SK-N-SH (cell line): ENCODE measurements at regions not wholly inside any gene's neighbourhood (a gene's known extent, or its start where the extent isn't known, plus 50 kb on each side); places are given as distances from the start of the nearest gene placed in this dataset.
"Not testable (repeated sequence)": the region's sequence is repeated elsewhere in the genome, so short reads cannot be mapped to it uniquely, and the experiment has no call there.

Experiments
- CTCF ChIA-PET: fragments of 300-600, 350-600 bp; formaldehyde crosslinking; extraction: SDS; loops from one replicate; lab custom pipeline; 2021; lab: Yijun Ruan, JAX
- POLR2A ChIA-PET: fragments of 350-600 bp; sonication (Branson Sonifier 250); formaldehyde crosslinking; extraction: SDS; loops from one replicate; lab custom pipeline; 2020; ENCODE audit warnings: antibody characterized with exemption, inconsistent platforms; lab: Yijun Ruan, JAX
- DNase-seq: peaks from one replicate; pipeline ENCODE4 v3.0.0; 2012
- H2AFZ ChIP-seq: fragments of 200-600 bp; sonication (generic); 2 replicates; pipeline ENCODE4 v1.8.1; 2016; ENCODE audit warnings: antibody characterized with exemption, mild to moderate bottlenecking, low read depth
- H3F3A ChIP-seq: fragments of 200-600 bp; sonication (generic); replicated peaks from 2 replicates; pipeline ENCODE3; 2016; ENCODE audit warnings: antibody characterized with exemption, mild to moderate bottlenecking; ENCODE audit not compliant: insufficient read depth
- H3K27ac ChIP-seq, 2 experiments: fragments of 200-500 bp in 1 of 2; fragments of 200-600 bp in 1 of 2; sonication (Bioruptor generic) in 1 of 2; sonication (generic), shearing (Covaris generic) in 1 of 2; 2 replicates each; pipeline versions ENCODE4 v1.5.1 to v1.6.1; 2014 to 2016; ENCODE audit warnings: low read depth in 2 of 2, inconsistent platforms in 1 of 2, low read length in 1 of 2, mild to moderate bottlenecking in 1 of 2, mixed read lengths in 1 of 2
- H3K27me3 ChIP-seq: fragments of 200-600 bp; sonication (generic), shearing (Covaris generic); 2 replicates; pipeline ENCODE4 v1.6.1; 2016; ENCODE audit warnings: mixed run types; ENCODE audit not compliant: insufficient read depth
- H3K36me3 ChIP-seq, 2 experiments: fragments of 200-500 bp in 1 of 2; fragments of 200-600 bp in 1 of 2; sonication (Bioruptor generic) in 1 of 2; sonication (generic) in 1 of 2; replicated peaks in 1 of 2; 2 replicates each; pipeline versions ENCODE3 to v1.5.1; 2014 to 2016; ENCODE audit warnings: low read length in 1 of 2, mild to moderate bottlenecking in 1 of 2; ENCODE audit not compliant: insufficient read depth in 2 of 2, control insufficient read depth in 1 of 2
- H3K4me1 ChIP-seq, 2 experiments: fragments of 200-500 bp in 1 of 2; fragments of 200-600 bp in 1 of 2; sonication (Bioruptor generic) in 1 of 2; sonication (generic), shearing (Covaris generic) in 1 of 2; 2 replicates each; pipeline versions ENCODE4 v1.5.1 to v1.6.1; 2014 to 2016; ENCODE audit warnings: low read depth in 1 of 2, low read length in 1 of 2, mixed run types in 1 of 2; ENCODE audit not compliant: insufficient read depth in 2 of 2, control insufficient read depth in 1 of 2
- H3K4me2 ChIP-seq: fragments of 200-600 bp; sonication (generic), shearing (Covaris generic); 2 replicates; pipeline ENCODE4 v1.6.1; 2017; ENCODE audit warnings: mixed run types
- H3K4me3 ChIP-seq, 2 experiments: fragments of 200-500 bp in 1 of 2; fragments of 200-600 bp in 1 of 2; sonication (Bioruptor generic) in 1 of 2; sonication (generic), shearing (Covaris generic) in 1 of 2; 2 replicates each; pipeline versions ENCODE4 v1.5.1 to v1.8.1; 2014 to 2016; ENCODE audit warnings: low read depth in 2 of 2, inconsistent platforms in 1 of 2, low read length in 1 of 2, mild to moderate bottlenecking in 1 of 2, mixed read lengths in 1 of 2, moderate library complexity in 1 of 2
- H3K79me2 ChIP-seq: fragments of 200-600 bp; sonication (generic); 2 replicates; pipeline ENCODE4 v1.8.1; 2017; ENCODE audit warnings: mild to moderate bottlenecking; ENCODE audit not compliant: insufficient read depth
- H3K9ac ChIP-seq: fragments of 200-600 bp; sonication (generic); 2 replicates; pipeline ENCODE4 v1.6.1; 2017; ENCODE audit warnings: mixed run types
- H3K9me2 ChIP-seq: fragments of 200-600 bp; sonication (generic); 2 replicates; pipeline ENCODE4 v1.6.1; 2017; ENCODE audit warnings: mixed run types
- H3K9me3 ChIP-seq: fragments of 200-600 bp; sonication (generic); 2 replicates; pipeline ENCODE4 v1.6.1; 2017; ENCODE audit warnings: mixed run types, mild to moderate bottlenecking, moderate library complexity
- H4K20me1 ChIP-seq: fragments of 200-600 bp; sonication (generic); 2 replicates; pipeline ENCODE4 v1.6.1; 2017; ENCODE audit warnings: mild to moderate bottlenecking, mixed run types; ENCODE audit not compliant: insufficient read depth
- ELF1 ChIP-seq: IDR thresholded peaks from 2 replicates; pipeline ENCODE4 v1.4.0; 2012
- FOSL2 ChIP-seq: IDR thresholded peaks from 2 replicates; pipeline ENCODE4 v1.4.0; 2012; ENCODE audit warnings: low read depth, mild to moderate bottlenecking, moderate library complexity, borderline replicate concordance
- FOXJ3 ChIP-seq: sonication (generic); formaldehyde crosslinking; IDR thresholded peaks from 2 replicates; pipeline ENCODE4 v1.5.1; 2020; ENCODE audit warnings: mild to moderate bottlenecking, missing genetic modification reagents
- GATA2 ChIP-seq: sonication (generic); formaldehyde crosslinking; IDR thresholded peaks from 2 replicates; pipeline ENCODE4 v1.5.0; 2020; ENCODE audit warnings: mild to moderate bottlenecking, missing genetic modification reagents
- JUND ChIP-seq: IDR thresholded peaks from 2 replicates; pipeline ENCODE4 v1.4.0; 2012
- MEF2A ChIP-seq: IDR thresholded peaks from 2 replicates; pipeline ENCODE4 v1.4.0; 2012; ENCODE audit warnings: low read depth, borderline replicate concordance
- MXI1 ChIP-seq: IDR thresholded peaks from 2 replicates; pipeline ENCODE4 v1.6.1; 2012; ENCODE audit warnings: mild to moderate bottlenecking, low read depth, low read length, improper control_type of control experiment
- NFIC ChIP-seq: IDR thresholded peaks from 2 replicates; pipeline ENCODE4 v1.4.0; 2012; ENCODE audit warnings: borderline replicate concordance
- RFX5 ChIP-seq: IDR thresholded peaks from 2 replicates; pipeline ENCODE4 v1.6.1; 2012; ENCODE audit warnings: mild to moderate bottlenecking, improper control_type of control experiment, low read length
- TAF1 ChIP-seq: IDR thresholded peaks from 2 replicates; pipeline ENCODE4 v1.6.1; 2012; ENCODE audit warnings: low read depth, mild to moderate bottlenecking, low read length, moderate library complexity, borderline replicate concordance
- TCF12 ChIP-seq: IDR thresholded peaks from 2 replicates; pipeline ENCODE4 v1.4.0; 2012
- TEAD4 ChIP-seq: IDR thresholded peaks from 2 replicates; pipeline ENCODE4 v1.4.0; 2012; ENCODE audit warnings: mild to moderate bottlenecking, borderline replicate concordance; ENCODE audit not compliant: insufficient read depth
- WGBS: methylation state at CpG from one replicate; pipeline ENCODE4 v1.1.6; 2017; ENCODE audit warnings: low lambda C conversion rate; 5-methylcytosine and 5-hydroxymethylcytosine counted together
- TF ChIP-seq, protein P1 (sequence below): IDR thresholded peaks from 2 replicates; pipeline ENCODE4 v1.4.0; 2012; ENCODE audit warnings: low read depth, borderline replicate concordance
- TF ChIP-seq, protein P2 (sequence below): fragments of 150-350 bp; IDR thresholded peaks from 2 replicates; pipeline ENCODE4 v1.6.1; 2017; ENCODE audit warnings: antibody characterized with exemption, low read length, low read depth, borderline replicate concordance
- TF ChIP-seq, protein P3 (sequence below): IDR thresholded peaks from 2 replicates; pipeline ENCODE4 v1.4.0; 2012; ENCODE audit warnings: low read depth
- TF ChIP-seq, protein P4 (sequence below): IDR thresholded peaks from 2 replicates; pipeline ENCODE4; 2012

DNA sequence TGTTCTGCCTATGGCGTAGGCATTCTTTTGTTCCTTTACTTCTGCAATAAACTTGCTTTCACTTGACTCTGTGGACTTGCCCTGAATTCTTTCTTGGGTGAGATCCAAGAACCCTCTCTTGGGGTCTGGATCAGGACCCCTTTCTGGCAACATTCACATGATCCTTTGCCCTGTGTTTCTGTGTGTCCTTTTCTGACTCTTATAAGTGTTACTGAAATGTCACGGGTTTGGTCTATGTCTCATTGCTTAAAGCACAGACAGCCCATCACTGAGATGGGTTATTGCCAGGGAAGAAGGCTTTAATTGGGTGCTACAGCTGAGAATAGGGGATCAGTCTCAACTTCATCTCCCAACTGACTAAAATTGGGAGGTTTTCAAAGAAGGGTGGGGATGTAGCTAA is 110.9 kb upstream of the XPO1 start (continued):
- TF ChIP-seq, protein P1, sequence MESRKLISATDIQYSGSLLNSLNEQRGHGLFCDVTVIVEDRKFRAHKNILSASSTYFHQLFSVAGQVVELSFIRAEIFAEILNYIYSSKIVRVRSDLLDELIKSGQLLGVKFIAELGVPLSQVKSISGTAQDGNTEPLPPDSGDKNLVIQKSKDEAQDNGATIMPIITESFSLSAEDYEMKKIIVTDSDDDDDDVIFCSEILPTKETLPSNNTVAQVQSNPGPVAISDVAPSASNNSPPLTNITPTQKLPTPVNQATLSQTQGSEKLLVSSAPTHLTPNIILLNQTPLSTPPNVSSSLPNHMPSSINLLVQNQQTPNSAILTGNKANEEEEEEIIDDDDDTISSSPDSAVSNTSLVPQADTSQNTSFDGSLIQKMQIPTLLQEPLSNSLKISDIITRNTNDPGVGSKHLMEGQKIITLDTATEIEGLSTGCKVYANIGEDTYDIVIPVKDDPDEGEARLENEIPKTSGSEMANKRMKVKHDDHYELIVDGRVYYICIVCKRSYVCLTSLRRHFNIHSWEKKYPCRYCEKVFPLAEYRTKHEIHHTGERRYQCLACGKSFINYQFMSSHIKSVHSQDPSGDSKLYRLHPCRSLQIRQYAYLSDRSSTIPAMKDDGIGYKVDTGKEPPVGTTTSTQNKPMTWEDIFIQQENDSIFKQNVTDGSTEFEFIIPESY, result no peak

DNA sequence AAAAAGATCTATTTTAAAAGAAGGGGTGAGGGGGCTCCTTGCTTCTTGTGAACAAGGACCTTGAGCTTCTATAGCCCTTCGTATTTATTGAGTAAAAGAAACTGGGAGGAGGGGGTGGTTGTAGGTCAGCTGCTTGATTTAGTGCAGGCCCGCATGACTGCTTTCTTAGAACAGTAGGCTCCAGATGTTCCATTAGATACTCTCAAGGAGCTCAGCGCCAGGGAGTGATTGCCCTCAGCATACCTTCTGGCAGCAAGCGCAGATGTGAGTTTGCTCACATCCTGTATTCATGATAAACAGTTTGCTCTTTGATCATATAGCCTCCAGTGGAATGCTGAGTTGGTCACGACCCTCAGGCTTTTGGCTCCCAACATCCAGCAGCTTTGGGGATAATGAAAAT is 108.9 kb upstream of the XPO1 start:
- Histone ChIP-seq H3K9me3 (no peaks in the 10 kb centered on the region), H4K20me1 (no peaks in the 10 kb centered on the region), H3K27ac (peak overlapping the region in 1 of 2 experiments; percentile 82; a peak in 1 of 4 replicates), H3K27me3 (no peaks in the 10 kb centered on the region), H3K79me2 (no peaks in the 10 kb centered on the region), H3K9me2 (no peaks in the 10 kb centered on the region), H3K4me2 (no peak overlapping the region), H2AFZ (no peak overlapping the region), H3F3A (peaks cover 13% of the 10 kb centered on the region), H3K4me3 (no peak overlapping the region), H3K4me1 (no peaks in the 10 kb centered on the region), H3K36me3 (no peaks in the 10 kb centered on the region), H3K9ac (no peak overlapping the region)
- ChIA-PET POLR2A (no interaction called here), CTCF (no interaction called here)
- TF ChIP-seq RFX5 (no peak), GATA2 (CRISPR knock-in tag) (no peak), TEAD4 (no peak), MXI1 (no peak)
- TF ChIP-seq, protein P2, sequence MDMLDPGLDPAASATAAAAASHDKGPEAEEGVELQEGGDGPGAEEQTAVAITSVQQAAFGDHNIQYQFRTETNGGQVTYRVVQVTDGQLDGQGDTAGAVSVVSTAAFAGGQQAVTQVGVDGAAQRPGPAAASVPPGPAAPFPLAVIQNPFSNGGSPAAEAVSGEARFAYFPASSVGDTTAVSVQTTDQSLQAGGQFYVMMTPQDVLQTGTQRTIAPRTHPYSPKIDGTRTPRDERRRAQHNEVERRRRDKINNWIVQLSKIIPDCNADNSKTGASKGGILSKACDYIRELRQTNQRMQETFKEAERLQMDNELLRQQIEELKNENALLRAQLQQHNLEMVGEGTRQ, result no peak
- TF ChIP-seq, protein P3, sequence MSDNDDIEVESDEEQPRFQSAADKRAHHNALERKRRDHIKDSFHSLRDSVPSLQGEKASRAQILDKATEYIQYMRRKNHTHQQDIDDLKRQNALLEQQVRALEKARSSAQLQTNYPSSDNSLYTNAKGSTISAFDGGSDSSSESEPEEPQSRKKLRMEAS, result no peak
- 74% methylated on average over 5 of the region's 5 CpGs for WGBS
- DNase-seq, result no peak

DNA sequence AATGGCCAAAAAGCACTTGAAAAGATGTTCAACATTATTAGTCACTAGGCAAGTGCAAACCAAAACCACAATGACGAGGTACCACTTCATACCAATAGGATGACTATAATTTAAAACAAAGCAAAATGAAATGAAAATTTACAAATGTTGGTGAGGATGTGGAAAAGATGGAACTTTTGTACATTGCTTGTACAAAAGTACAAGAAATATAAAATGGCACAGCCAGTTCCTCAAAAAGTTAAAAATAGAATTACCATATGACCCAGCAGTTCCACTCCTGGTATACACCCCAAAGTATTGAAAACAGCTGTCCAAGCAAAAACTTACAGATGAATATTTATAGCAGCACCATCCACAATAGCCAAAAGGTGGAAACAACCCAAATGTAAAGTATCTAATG is 107.8 kb upstream of the XPO1 start:
- Histone ChIP-seq H3K9ac (0 out of 2 replicates have a peak overlapping the region, but pooled peaks have one; percentile 3), H3K79me2 (no peaks in the 10 kb centered on the region), H3F3A (peaks cover 13% of the 10 kb centered on the region), H3K27me3 (no peaks in the 10 kb centered on the region), H4K20me1 (no peaks in the 10 kb centered on the region), H3K27ac (peak overlapping the region in 1 of 2 experiments; percentile 82; a peak in 2 of 4 replicates), H2AFZ (peak overlapping the region; percentile 24; the same call in 1 of the 2 replicates), H3K4me3 (no peak overlapping the region), H3K9me3 (no peaks in the 10 kb centered on the region), H3K4me1 (no peaks in the 10 kb centered on the region), H3K4me2 (peak overlapping the region; percentile 30; the same call in 1 of the 2 replicates), H3K9me2 (no peaks in the 10 kb centered on the region), H3K36me3 (no peaks in the 10 kb centered on the region)
- no peak for TF ChIP-seq ELF1
- peak; percentile 47 for TF ChIP-seq TCF12
- TF ChIP-seq FOSL2, result peak; percentile 65; the same call in 1 of the 2 replicates
- TF ChIP-seq, protein P4, sequence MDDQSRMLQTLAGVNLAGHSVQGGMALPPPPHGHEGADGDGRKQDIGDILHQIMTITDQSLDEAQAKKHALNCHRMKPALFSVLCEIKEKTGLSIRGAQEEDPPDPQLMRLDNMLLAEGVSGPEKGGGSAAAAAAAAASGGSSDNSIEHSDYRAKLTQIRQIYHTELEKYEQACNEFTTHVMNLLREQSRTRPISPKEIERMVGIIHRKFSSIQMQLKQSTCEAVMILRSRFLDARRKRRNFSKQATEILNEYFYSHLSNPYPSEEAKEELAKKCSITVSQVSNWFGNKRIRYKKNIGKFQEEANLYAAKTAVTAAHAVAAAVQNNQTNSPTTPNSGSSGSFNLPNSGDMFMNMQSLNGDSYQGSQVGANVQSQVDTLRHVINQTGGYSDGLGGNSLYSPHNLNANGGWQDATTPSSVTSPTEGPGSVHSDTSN, result no peak
- TF ChIP-seq MEF2A, result peak; percentile 52; the same call in 1 of the 2 replicates
- TF ChIP-seq FOXJ3 (CRISPR knock-in tag), result no peak
- no peak for TF ChIP-seq NFIC
- TF ChIP-seq JUND, result peak; percentile 46
- no peak for TF ChIP-seq TAF1
- WGBS, result 19% methylated on average over 1 of the region's 1 CpG
- POLR2A ChIA-PET, result no interaction called here
- CTCF ChIA-PET, result no interaction called here
- no peak for DNase-seq

DNA sequence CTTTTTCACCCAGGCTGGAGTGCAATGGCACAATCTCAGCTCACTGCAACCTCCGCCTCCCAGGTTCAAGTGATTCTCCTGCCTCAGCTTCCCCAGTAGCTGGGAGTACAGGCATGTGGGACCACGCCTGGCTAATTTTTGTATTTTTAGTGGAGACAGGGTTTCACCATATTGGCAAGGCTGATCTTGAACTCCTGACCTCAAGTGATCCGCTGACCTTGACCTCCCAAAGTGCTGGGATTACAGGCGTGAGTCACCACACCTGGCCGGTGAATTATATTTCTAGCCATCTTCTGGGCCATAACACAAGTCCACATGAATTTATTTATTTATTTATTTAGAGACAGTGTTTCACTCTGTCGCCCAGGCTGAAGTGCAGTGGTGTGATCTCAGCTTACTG is 105.0 kb upstream of the XPO1 start:
- CTCF ChIA-PET, H3K4me1 ChIP-seq: not testable (repeated sequence)

More for the DNA sequence above, 105.0 kb upstream of the XPO1 start:
- H3K9me2 ChIP-seq, H3K27me3 ChIP-seq, H3K27ac ChIP-seq, POLR2A ChIA-PET, H4K20me1 ChIP-seq, H3K79me2 ChIP-seq, H3K9ac ChIP-seq, DNase-seq, H3K36me3 ChIP-seq, H3K4me2 ChIP-seq, H2AFZ ChIP-seq, H3K4me3 ChIP-seq, H3K9me3 ChIP-seq: not testable (repeated sequence)
- WGBS, result 96% methylated on average over 6 of the region's 6 CpGs
- peaks cover 16% of the 10 kb centered on the region for H3F3A ChIP-seq
